ENCODE measurements at regions not wholly inside any gene's neighbourhood (a gene's known extent, or its start where the extent isn't known, plus 50 kb on each side); places are given as distances from the start of the nearest gene placed in this dataset.

DNA sequence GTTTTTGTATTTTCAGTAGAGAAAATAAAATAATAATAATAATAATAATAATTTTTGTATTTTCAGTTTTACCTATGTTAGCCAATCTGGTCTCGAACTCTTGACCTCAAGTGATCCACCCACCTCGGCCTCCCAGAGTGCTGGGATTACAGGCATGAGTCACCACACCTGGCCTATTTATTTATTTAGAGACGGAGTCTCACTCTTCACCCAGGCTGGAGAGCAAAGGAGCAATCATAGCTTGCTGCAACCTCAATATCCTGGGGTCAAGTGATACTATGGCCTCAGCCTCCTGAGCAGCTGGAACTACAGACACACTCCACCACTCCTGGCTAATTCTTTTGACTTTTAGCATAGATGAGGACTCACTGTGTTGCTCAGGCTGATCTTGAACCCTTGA is 167.5 kb downstream of the TLE1 start (continued):
- no peak for TF ChIP-seq MNT (conservative IDR thresholded peaks at IDR 0.05)
- TF ChIP-seq, protein P1, sequence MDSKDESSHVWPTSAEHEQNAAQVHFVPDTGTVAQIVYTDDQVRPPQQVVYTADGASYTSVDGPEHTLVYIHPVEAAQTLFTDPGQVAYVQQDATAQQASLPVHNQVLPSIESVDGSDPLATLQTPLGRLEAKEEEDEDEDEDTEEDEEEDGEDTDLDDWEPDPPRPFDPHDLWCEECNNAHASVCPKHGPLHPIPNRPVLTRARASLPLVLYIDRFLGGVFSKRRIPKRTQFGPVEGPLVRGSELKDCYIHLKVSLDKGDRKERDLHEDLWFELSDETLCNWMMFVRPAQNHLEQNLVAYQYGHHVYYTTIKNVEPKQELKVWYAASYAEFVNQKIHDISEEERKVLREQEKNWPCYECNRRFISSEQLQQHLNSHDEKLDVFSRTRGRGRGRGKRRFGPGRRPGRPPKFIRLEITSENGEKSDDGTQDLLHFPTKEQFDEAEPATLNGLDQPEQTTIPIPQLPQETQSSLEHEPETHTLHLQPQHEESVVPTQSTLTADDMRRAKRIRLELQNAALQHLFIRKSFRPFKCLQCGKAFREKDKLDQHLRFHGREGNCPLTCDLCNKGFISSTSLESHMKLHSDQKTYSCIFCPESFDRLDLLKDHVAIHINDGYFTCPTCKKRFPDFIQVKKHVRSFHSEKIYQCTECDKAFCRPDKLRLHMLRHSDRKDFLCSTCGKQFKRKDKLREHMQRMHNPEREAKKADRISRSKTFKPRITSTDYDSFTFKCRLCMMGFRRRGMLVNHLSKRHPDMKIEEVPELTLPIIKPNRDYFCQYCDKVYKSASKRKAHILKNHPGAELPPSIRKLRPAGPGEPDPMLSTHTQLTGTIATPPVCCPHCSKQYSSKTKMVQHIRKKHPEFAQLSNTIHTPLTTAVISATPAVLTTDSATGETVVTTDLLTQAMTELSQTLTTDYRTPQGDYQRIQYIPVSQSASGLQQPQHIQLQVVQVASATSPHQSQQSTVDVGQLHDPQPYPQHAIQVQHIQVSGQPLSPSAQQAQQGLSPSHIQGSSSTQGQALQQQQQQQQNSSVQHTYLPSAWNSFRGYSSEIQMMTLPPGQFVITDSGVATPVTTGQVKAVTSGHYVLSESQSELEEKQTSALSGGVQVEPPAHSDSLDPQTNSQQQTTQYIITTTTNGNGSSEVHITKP (IDR thresholded peaks at IDR 0.05; ENCODE audit: partially characterized antibody): no peak
- no peak for TF ChIP-seq CREB1 (IDR thresholded peaks at IDR 0.05)
- no peak for TF ChIP-seq CREB1 (CRISPR knock-in tag; IDR thresholded peaks at IDR 0.05)
- TF ChIP-seq RFX7 (CRISPR knock-in tag; IDR thresholded peaks at IDR 0.05): no peak
- no peak for TF ChIP-seq RBM22 (IDR thresholded peaks at IDR 0.05; ENCODE audit: low read depth, low read length, poor library complexity, severe bottlenecking)
- no peak for TF ChIP-seq ZNF644 (tag; IDR thresholded peaks at IDR 0.05; ENCODE audit: low read depth)
- TF ChIP-seq ZNF263 (CRISPR knock-in tag; IDR thresholded peaks at IDR 0.05; ENCODE audit: borderline replicate concordance): no peak
- TF ChIP-seq CBFA2T3 (IDR thresholded peaks at IDR 0.05): no peak
- no peak for TF ChIP-seq KLF10 (CRISPR knock-in tag; IDR thresholded peaks at IDR 0.05)
- no peak for TF ChIP-seq ZFX (CRISPR knock-in tag; IDR thresholded peaks at IDR 0.05)
- no peak for TF ChIP-seq RCOR1 (IDR thresholded peaks at IDR 0.05; ENCODE audit: borderline replicate concordance in 1 of 2, low read depth in 2 of 2, low read length in 2 of 2)
